T-helper 17 cell (primary cell): ENCODE measurements at regions not wholly inside any gene's neighbourhood (a gene's known extent, or its start where the extent isn't known, plus 50 kb on each side); places are given as distances from the start of the nearest gene placed in this dataset.

Source experiments
- ATAC-seq: fragments of 150-1000 bp; cut with Tn5 transposase; 2 replicates; pipeline ENCODE4 v1.10.0; 2021; ENCODE audit warnings: mild to moderate bottlenecking, moderate library complexity
- DNase-seq, 3 donors: peaks; one replicate each; pipeline versions ENCODE4 v3.0.0 to v3.0.0-alpha.2; 2020 to 2021
- H3K9me3 ChIP-seq: one replicate; pipeline ENCODE4 v1.7.0; 2013; ENCODE audit warnings: low read length, mild to moderate bottlenecking; ENCODE audit not compliant: control insufficient read depth, poor library complexity, severe bottlenecking
- H3K27ac Mint-ChIP-seq: one replicate; pipeline ENCODE4 v1.8.0; 2022; ENCODE audit warnings: mild to moderate bottlenecking, moderate library complexity, mixed read lengths
- H3K27me3 Mint-ChIP-seq: one replicate; pipeline ENCODE4 v1.8.0; 2022; ENCODE audit warnings: mixed read lengths
- H3K36me3 Mint-ChIP-seq: one replicate; pipeline ENCODE4 v1.8.0; 2022; ENCODE audit warnings: low read depth, mixed read lengths
- H3K4me1 Mint-ChIP-seq: one replicate; pipeline ENCODE4 v1.8.0; 2022; ENCODE audit warnings: mild to moderate bottlenecking, mixed read lengths
- H3K4me3 Mint-ChIP-seq: one replicate; pipeline ENCODE4 v1.8.0; 2022; ENCODE audit warnings: mild to moderate bottlenecking, moderate library complexity, mixed read lengths

DNA sequence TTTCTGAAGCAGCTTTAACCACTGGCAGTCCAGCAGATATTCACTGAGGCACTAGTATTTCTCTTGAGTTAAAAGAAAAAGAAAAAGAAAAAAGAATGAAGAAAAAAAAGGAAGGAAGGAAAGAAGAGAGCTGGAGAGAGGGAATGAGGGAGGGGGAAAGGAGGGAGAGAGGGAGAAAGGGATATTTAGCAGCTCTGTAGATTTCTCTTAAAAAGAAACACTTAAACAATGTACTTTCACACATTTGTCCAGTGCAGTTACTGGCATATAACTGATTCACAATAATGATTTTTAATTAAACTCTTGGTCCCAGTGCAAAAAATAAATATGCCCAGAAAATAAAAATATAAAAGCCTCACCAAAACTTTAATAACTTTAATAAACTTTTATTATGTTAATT is 386.4 kb downstream of the KCNJ2 start:
- H3K27me3 Mint-ChIP-seq, result peaks cover 6% of the 10 kb centered on the region
- no peak for DNase-seq
- no peak overlapping the region for H3K27ac Mint-ChIP-seq
- H3K9me3 ChIP-seq, result no peaks in the 10 kb centered on the region
- peaks cover 2% of the 10 kb centered on the region for H3K4me1 Mint-ChIP-seq
- no peak for ATAC-seq
- H3K4me3 Mint-ChIP-seq, result no peak overlapping the region
- H3K36me3 Mint-ChIP-seq, result no peaks in the 10 kb centered on the region

DNA sequence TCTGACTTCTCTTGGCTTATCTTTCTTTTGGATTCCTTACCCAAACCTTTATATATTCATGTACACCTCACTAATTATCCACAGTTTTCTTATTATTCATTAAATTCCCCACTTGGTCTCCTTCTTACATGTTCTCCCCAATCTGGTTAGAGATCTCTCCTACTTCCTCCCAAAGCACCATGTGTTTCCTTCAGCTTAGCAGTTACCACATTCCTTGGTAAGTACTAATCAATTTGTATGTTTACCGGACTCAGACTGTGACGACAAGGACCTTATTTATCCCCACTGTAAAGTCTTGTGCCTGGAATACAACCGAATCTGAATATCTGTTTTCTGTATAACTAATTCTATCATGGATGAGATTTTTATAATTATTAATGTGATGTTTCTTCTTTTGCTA is 389.5 kb downstream of the KCNJ2 start:
- no peak for ATAC-seq
- no peak for DNase-seq
- H3K4me3 Mint-ChIP-seq, result no peak overlapping the region
- H3K36me3 Mint-ChIP-seq, result no peaks in the 10 kb centered on the region
- peaks cover 2% of the 10 kb centered on the region for H3K4me1 Mint-ChIP-seq
- H3K9me3 ChIP-seq, result no peaks in the 10 kb centered on the region
- H3K27ac Mint-ChIP-seq, result no peak overlapping the region
- H3K27me3 Mint-ChIP-seq, result peaks cover 6% of the 10 kb centered on the region

DNA sequence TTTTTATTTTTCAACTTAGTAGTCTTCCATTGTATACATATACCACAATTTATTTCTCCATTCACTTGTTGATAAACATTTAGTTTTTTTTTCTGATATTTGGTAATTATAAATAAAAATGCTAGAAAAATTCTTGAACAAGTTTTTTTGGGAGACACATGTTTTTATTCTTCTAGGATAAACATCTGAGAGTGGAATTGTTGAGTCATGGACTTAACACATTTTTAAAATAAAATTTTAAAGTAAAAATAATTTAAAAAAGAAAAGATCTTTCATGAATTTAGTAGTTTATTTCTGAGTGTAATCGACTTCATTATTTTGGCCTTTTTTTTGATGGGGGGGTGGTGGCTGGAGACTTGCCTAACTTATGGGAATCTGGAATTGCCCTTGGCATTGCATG is 391.1 kb downstream of the KCNJ2 start:
- Mint-ChIP-seq H3K27me3 (peaks cover 6% of the 10 kb centered on the region), H3K27ac (no peak overlapping the region), H3K36me3 (no peaks in the 10 kb centered on the region), H3K4me1 (peaks cover 2% of the 10 kb centered on the region), H3K4me3 (no peak overlapping the region)
- DNase-seq (no peak), ATAC-seq (no peak)
- no peaks in the 10 kb centered on the region for H3K9me3 ChIP-seq

DNA sequence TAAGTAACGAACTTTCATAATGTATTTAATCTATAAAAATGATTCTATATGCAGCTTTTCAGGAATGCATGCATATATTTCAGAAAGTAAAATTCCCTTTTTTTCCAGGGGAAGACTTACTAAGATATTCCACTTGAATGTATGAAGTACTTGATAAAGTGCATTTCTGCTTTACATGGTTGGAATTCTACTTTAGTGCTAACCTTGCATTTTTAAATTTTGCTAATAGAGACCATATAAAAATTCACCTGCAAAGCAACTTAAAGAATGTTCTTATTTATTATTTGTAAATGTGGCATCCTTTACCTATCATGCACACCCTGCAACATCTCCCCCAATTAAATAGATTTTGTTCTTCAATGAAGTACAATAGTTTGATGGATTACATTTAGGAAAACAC is 392.8 kb downstream of the KCNJ2 start:
- H3K4me3 Mint-ChIP-seq, result no peak overlapping the region
- ATAC-seq (no peak), DNase-seq (no peak)
- H3K9me3 ChIP-seq, result no peaks in the 10 kb centered on the region
- peaks cover under 1% of the 10 kb centered on the region for H3K36me3 Mint-ChIP-seq
- peaks cover 11% of the 10 kb centered on the region for H3K27me3 Mint-ChIP-seq
- no peak overlapping the region for H3K27ac Mint-ChIP-seq
- no peaks in the 10 kb centered on the region for H3K4me1 Mint-ChIP-seq

DNA sequence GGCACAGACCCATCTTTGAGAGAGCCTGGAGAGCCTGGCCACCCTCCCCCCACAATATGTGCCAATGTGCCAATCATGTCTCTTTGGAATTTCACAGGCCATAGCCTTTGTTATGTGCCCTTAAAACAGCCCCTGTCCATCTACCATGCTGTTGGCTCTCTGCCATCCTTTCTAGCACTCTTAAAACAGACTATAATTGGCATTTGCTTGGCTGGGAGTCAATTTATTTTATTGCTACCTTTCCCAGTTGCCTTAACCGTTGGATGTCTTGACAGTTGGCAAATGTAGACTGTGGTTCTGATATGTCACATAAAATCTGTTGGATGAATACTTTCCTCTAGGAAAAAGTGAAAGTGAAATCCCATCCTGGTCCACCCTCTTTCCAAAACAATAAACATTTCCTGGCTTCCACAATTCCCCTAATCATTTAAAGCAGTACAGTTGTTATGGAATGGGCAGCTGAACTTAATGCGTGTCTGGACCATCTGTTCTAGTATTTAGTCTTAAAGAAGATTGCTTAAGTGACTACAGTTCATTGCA is 394.0 kb downstream of the KCNJ2 start:
- no peaks in the 10 kb centered on the region for H3K9me3 ChIP-seq
- no peak overlapping the region for H3K27ac Mint-ChIP-seq
- no peak for ATAC-seq
- H3K4me3 Mint-ChIP-seq, result no peak overlapping the region
- peaks cover 2% of the 10 kb centered on the region for H3K36me3 Mint-ChIP-seq
- peaks cover 8% of the 10 kb centered on the region for H3K27me3 Mint-ChIP-seq
- DNase-seq, result no peak
- H3K4me1 Mint-ChIP-seq, result no peaks in the 10 kb centered on the region

DNA sequence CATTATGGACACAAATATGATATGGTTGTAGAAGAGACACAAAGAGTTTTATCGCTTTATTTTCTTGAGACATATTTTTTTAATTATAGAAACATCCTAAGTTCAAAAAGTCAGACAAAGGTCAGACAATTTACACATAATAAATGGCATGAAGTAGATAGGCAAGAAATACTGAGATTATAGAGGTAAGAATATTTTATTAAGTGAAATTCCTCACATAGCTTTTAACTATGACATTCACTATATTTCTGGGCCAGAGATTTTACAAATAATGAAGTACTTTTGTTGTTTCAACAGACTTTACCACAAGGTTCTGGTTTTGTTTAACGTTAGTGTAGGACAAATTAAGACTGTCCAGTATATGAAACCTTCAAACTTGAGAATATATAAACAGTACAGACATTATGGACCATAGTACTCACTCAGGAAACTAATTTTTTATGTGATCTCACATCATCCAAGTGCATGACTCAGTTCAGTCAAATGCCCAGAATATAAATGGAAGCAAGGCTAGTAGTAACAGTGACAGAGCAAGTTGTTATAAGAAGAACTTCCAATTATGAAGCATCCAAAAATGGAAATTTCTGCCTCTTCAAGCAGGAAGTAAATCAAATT is 394.8 kb downstream of the KCNJ2 start:
- H3K27me3 Mint-ChIP-seq, result peaks cover 8% of the 10 kb centered on the region
- no peak overlapping the region for H3K27ac Mint-ChIP-seq
- no peaks in the 10 kb centered on the region for H3K4me1 Mint-ChIP-seq
- no peaks in the 10 kb centered on the region for H3K9me3 ChIP-seq
- ATAC-seq (no peak), DNase-seq (no peak)
- peaks cover 2% of the 10 kb centered on the region for H3K36me3 Mint-ChIP-seq
- H3K4me3 Mint-ChIP-seq, result no peak overlapping the region

DNA sequence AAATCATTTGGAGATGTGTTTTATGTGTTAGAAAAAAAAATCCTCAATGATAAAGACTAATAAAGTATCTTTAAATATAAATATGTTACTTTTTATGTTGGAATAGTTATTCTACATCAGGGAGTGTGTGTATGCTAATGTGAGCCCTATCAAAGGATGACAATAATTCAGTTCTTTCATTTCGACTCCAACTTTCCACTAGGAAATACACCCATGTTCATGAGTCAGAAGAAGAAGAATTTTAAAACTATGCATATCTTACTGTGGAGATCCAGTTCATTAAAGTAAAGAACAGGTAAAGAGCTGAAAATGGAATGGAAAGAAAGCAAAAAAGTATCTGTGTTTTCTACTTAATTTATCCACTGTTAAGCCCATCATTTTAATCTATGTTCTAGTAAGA is 399.8 kb downstream of the KCNJ2 start:
- H3K4me3 Mint-ChIP-seq, result no peak overlapping the region
- no peaks in the 10 kb centered on the region for H3K4me1 Mint-ChIP-seq

DNA sequence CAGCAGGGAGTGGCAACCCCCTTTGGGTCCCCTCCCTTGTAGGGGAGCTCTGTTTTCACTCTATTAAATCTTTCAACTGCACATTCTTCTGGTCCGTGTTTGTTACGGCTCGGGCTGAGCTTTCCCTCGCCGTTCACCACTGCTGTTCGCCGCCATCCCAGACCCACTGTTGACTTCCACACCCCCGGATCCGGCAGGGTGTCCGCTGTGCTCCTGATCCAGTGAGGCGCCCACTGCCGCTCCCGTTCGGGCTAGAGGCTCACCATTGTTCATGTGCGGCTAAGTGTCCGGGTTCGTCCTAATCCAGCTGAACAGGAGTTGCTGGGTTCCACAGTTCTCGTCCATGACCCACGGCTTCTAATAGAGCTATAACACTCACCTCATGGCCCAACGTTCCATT is 408.1 kb downstream of the KCNJ2 start:
- no peak for ATAC-seq
- H3K4me1 Mint-ChIP-seq, result no peaks in the 10 kb centered on the region
- no peaks in the 10 kb centered on the region for H3K9me3 ChIP-seq
- no peak for DNase-seq
- no peak overlapping the region for H3K27ac Mint-ChIP-seq
- H3K27me3 Mint-ChIP-seq, result no peaks in the 10 kb centered on the region
- H3K36me3 Mint-ChIP-seq, result no peaks in the 10 kb centered on the region
- H3K4me3 Mint-ChIP-seq, result no peak overlapping the region

More for the DNA sequence above, 399.8 kb downstream of the KCNJ2 start:
- DNase-seq (no peak), ATAC-seq (no peak)
- peaks cover 8% of the 10 kb centered on the region for H3K27me3 Mint-ChIP-seq
- no peaks in the 10 kb centered on the region for H3K9me3 ChIP-seq
- H3K36me3 Mint-ChIP-seq, result peaks cover 2% of the 10 kb centered on the region
- H3K27ac Mint-ChIP-seq, result no peak overlapping the region

DNA sequence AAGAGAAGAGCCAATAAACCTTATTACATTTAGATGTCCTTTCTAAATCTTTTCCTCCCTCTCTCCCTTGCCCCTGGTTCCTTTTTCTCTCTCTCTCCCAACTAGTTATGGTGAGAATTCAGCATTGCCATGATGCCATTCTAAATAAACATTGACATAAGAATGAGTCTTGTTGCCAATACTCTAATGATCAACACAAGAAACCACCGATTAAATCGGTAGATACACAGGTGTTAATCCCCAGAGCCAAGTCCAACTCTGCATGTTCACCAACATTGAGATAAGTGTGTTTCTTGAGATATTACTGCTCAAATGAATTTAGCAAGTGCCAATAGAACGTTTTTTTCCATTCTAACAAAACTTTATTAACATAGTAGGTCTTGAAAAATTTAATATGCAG is 412.1 kb downstream of the KCNJ2 start:
- ATAC-seq, result no peak
- Mint-ChIP-seq H3K4me3 (no peak overlapping the region), H3K4me1 (no peaks in the 10 kb centered on the region), H3K27me3 (peaks cover 5% of the 10 kb centered on the region), H3K36me3 (no peaks in the 10 kb centered on the region), H3K27ac (no peak overlapping the region)
- no peaks in the 10 kb centered on the region for H3K9me3 ChIP-seq
- no peak for DNase-seq

DNA sequence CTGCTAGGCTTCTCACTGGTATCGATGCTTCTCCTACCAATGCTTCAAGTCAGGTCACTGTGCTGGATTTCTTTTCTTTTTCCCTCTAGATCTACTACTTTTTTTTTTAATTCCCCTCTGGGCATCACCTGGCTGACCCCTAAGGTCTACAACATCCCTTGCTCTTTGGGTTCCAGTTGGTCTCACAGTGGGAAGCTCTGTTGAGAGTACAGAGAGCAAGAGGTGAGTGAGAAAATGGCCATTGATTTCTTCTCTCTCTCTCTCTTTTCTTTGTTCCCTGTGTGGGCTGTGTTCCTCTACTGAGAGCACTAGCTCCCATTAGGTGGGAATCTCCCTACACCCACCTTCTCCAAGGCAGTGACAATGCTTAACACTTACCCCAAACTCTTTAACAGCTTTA is 413.4 kb downstream of the KCNJ2 start:
- peaks cover 5% of the 10 kb centered on the region for H3K27me3 Mint-ChIP-seq
- H3K9me3 ChIP-seq, result no peaks in the 10 kb centered on the region
- no peaks in the 10 kb centered on the region for H3K4me1 Mint-ChIP-seq
- no peaks in the 10 kb centered on the region for H3K36me3 Mint-ChIP-seq
- H3K4me3 Mint-ChIP-seq, result no peak overlapping the region
- DNase-seq (no peak), ATAC-seq (no peak)
- no peak overlapping the region for H3K27ac Mint-ChIP-seq

DNA sequence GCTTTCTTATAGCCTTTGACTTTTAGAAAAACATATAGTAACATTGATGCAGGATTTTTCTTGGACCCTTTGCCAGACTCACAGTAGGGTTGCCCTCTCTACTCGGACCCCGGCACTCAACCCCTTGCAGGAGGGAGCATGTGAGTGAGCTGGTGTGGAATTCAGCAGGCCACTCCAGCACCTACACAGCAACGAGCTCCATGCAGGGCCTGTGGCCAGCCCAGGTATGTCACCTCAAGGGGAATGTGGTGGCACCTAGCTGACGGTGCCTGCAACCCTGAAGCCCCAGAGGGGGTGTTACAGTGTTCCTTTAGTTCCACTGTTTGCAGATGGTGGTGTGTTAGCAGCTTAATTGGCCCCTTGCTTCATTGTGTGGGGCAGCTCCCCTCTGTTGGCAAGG is 414.9 kb downstream of the KCNJ2 start:
- Mint-ChIP-seq H3K4me3 (no peak overlapping the region), H3K4me1 (no peaks in the 10 kb centered on the region), H3K27ac (no peak overlapping the region), H3K27me3 (peaks cover 5% of the 10 kb centered on the region), H3K36me3 (no peaks in the 10 kb centered on the region)
- no peak for ATAC-seq
- DNase-seq, result no peak
- H3K9me3 ChIP-seq, result no peaks in the 10 kb centered on the region

DNA sequence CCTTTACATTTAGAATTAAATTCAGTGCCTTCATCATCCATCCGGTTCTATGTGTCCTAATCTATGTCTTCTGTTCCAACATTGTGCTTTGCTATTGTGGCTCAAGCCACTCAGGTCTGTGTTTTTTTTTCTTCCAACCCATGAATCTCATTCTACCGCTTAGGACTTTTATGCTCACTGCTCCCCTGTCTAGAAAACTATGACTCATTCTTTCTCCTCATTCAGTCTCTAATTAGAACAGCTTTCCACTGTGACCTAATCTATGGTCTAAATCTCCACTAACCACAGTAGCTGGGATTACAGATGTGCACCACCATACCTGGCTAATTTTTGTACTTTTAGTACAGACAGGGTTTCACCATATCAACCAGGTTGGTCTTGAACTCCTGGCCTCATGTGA is 418.7 kb downstream of the KCNJ2 start:
- H3K4me3 Mint-ChIP-seq, result no peak overlapping the region
- H3K4me1 Mint-ChIP-seq, result no peaks in the 10 kb centered on the region
- no peak overlapping the region for H3K27ac Mint-ChIP-seq
- no peaks in the 10 kb centered on the region for H3K36me3 Mint-ChIP-seq
- H3K9me3 ChIP-seq, result no peaks in the 10 kb centered on the region
- H3K27me3 Mint-ChIP-seq, result peaks cover 5% of the 10 kb centered on the region
- ATAC-seq (no peak), DNase-seq (no peak)

DNA sequence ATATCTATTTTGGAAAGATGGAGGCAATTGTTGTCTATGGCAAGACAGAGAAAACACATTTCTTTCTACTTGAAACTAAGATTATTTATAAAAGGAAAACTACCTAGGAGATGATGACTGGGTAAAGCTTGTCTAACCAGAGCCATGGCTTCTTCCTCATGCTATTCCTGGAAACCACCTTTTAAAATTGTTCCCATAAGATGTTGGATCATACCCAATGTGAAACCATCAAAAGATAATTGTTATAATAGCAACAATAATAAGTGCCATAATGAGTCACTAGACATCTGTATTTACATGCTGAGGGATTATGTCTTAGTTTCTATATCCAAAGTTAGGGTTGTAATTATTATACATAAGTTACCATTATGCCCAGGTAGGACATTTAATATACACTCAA is 428.4 kb downstream of the KCNJ2 start:
- no peaks in the 10 kb centered on the region for H3K9me3 ChIP-seq
- H3K4me3 Mint-ChIP-seq, result no peak overlapping the region
- no peaks in the 10 kb centered on the region for H3K4me1 Mint-ChIP-seq
- peaks cover 5% of the 10 kb centered on the region for H3K27me3 Mint-ChIP-seq
- no peaks in the 10 kb centered on the region for H3K36me3 Mint-ChIP-seq
- no peak overlapping the region for H3K27ac Mint-ChIP-seq
- DNase-seq, result no peak
- no peak for ATAC-seq

DNA sequence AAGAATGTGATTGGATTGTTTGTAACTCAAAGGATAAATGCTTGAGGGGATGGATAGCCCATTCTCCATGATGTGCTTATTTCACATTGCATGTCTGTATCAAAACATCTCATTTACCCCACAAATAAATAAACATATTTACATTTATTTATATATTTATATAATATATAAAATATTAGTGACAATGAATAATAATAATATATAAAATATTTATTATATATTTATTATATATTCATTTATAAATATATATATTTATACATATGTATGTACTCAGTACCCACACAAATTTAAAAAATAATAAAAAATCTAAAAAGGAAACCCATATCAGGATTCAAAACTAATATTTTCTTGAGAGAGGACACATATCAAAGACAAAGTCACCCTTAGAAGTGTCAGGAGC is 429.9 kb downstream of the KCNJ2 start:
- ATAC-seq (no peak), DNase-seq (no peak)
- Mint-ChIP-seq H3K4me3 (no peak overlapping the region), H3K27ac (no peak overlapping the region), H3K27me3 (peaks cover 4% of the 10 kb centered on the region), H3K4me1 (no peaks in the 10 kb centered on the region), H3K36me3 (no peaks in the 10 kb centered on the region)
- no peaks in the 10 kb centered on the region for H3K9me3 ChIP-seq
